ENCODE measurements at regions not wholly inside any gene's neighbourhood (a gene's known extent, or its start where the extent isn't known, plus 50 kb on each side); places are given as distances from the start of the nearest gene placed in this dataset.

GRCh38 chr12:72136792-72137191, 135.4 kb upstream of the TRHDE start (continued):
- TF ChIP-seq ELK1 (IDR thresholded peaks at IDR 0.05; ENCODE audit: low read depth, low read length): no peak

- CTCF ChIA-PET: no interaction called here
- DNase-seq (ENCODE audit: low read depth, low spot score) (no peak), FAIRE-seq (no peak), ATAC-seq (no peak)
- RAD21 ChIA-PET (ENCODE audit: unreplicated experiment): no interaction called here
- no peaks in the 10 kb centered on the region for H3K79me2 ChIP-seq (ENCODE audit: control insufficient read depth, insufficient read depth, low read length)
- H3K4me3 ChIP-seq: no peak overlapping the region
- SMC1A ChIA-PET (ENCODE audit: uncharacterized antibody, unreplicated experiment): no interaction called here
- no peak overlapping the region for H2AFZ ChIP-seq (ENCODE audit: control insufficient read depth, low read depth, low read length)
- H3K27me3 ChIP-seq (replicated peaks in 1 of 2; ENCODE audit: control insufficient read depth in 2 of 2, insufficient read depth in 2 of 2, low read length in 1 of 2): no peaks in the 10 kb centered on the region; a peak in 1 of 4 replicates
- H3K4me2 ChIP-seq (ENCODE audit: control insufficient read depth, insufficient read depth): no peak overlapping the region
- H3K9ac ChIP-seq (ENCODE audit: control insufficient read depth, insufficient read depth, low read length): no peak overlapping the region
- H3K4me1 ChIP-seq (ENCODE audit: control insufficient read depth, insufficient read depth, low read length): peaks cover 2% of the 10 kb centered on the region; the same call in 1 of the 2 replicates
- in situ Hi-C loops (cut with MboI) (no loop called here), intact Hi-C loops (cut with micrococcal nuclease; ENCODE audit: unreplicated experiment) (no loop called here)
- WGBS (ENCODE audit: insufficient coverage, insufficient replicate concordance, low lambda C conversion rate, missing lambda C conversion rate): 44% methylated on average over 4 of the region's 4 CpGs
- no peaks in the 10 kb centered on the region for H3K36me3 ChIP-seq (ENCODE audit: control insufficient read depth in 2 of 2, insufficient read depth in 2 of 2, low read length in 1 of 2)
- no peaks in the 10 kb centered on the region for H3K9me3 ChIP-seq (replicated peaks; ENCODE audit: control insufficient read depth, insufficient read depth, low read length)
- no peak overlapping the region for H3K27ac ChIP-seq (ENCODE audit: control insufficient read depth, insufficient read depth)
- H4K20me1 ChIP-seq (ENCODE audit: control insufficient read depth, insufficient read depth): no peaks in the 10 kb centered on the region
- POLR2A ChIA-PET: no interaction called here
- BruUV-seq (replicated peaks): no TSS peak
- TF ChIP-seq RAD21 (IDR thresholded peaks at IDR 0.05; ENCODE audit: insufficient read depth, low read depth, low read length) (no peak), ESRRA (IDR thresholded peaks at IDR 0.05; ENCODE audit: low read length) (no peak), RUNX3 (IDR thresholded peaks at IDR 0.05; ENCODE audit: low read length) (no peak), CREM (IDR thresholded peaks at IDR 0.05; ENCODE audit: low read depth) (no peak), ZNF24 (IDR thresholded peaks at IDR 0.05) (no peak), FOS (IDR thresholded peaks at IDR 0.05; ENCODE audit: borderline replicate concordance, extremely low read depth, insufficient read length) (no peak), MLLT1 (IDR thresholded peaks at IDR 0.05) (no peak), SP1 (IDR thresholded peaks at IDR 0.05; ENCODE audit: low read depth, low read length) (no peak), E2F4 (IDR thresholded peaks at IDR 0.05; ENCODE audit: low read depth, low read length) (no peak), RELA (IDR thresholded peaks at IDR 0.05; ENCODE audit: borderline replicate concordance, partially characterized antibody) (no peak), RB1 (IDR thresholded peaks at IDR 0.05; ENCODE audit: borderline replicate concordance) (no peak), GABPA (IDR thresholded peaks at IDR 0.05; ENCODE audit: low read depth) (no peak), SMC3 (IDR thresholded peaks at IDR 0.05; ENCODE audit: borderline replicate concordance, low read length) (no peak), ATF2 (IDR thresholded peaks at IDR 0.05; ENCODE audit: low read length) (no peak), CTCF (IDR thresholded peaks at IDR 0.05 in 2 of 3, conservative IDR thresholded peaks at IDR 0.05 in 1 of 3; ENCODE audit: control insufficient read depth in 2 of 3, extremely low read depth in 1 of 3, insufficient read depth in 1 of 3, low read depth in 3 of 3, low read length in 3 of 3) (no peak)
Measured at GRCh38 chr12:72139411-72139810, 132.8 kb upstream of the TRHDE start.

Data from GM12878 (cell line).